ENCODE measurements at regions not wholly inside any gene's neighbourhood (a gene's known extent, or its start where the extent isn't known, plus 50 kb on each side); places are given as distances from the start of the nearest gene placed in this dataset.

DNA sequence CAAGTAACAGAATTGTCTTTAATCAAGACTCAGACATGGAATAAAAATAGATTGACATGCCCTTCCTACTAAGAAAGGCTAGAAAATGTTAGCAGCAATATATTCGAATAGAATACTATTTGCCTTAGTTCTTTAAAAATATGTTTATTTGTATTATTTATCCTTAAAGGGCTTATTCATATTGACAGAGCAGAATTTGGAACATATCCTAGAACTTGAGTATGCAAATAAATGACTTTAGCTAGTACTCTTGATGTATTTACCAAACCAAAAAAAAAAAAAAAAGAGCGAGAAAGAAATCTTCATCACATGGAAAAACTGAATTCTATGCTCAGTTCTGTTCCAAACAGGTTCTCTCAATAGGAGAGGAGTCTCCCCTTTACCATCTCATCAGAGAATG lies 68.9 kb upstream of the PPARGC1A start (continued):
- TF ChIP-seq MTA1 (IDR thresholded peaks at IDR 0.05; ENCODE audit: borderline replicate concordance): no peak
- TF ChIP-seq NONO (IDR thresholded peaks at IDR 0.05; ENCODE audit: low read depth in 2 of 2, low read length in 1 of 2): no peak
- TF ChIP-seq ZBTB8A (IDR thresholded peaks at IDR 0.05; ENCODE audit: partially characterized antibody): no peak
- TF ChIP-seq TAF15 (IDR thresholded peaks at IDR 0.05; ENCODE audit: low read depth, low read length): no peak
- TF ChIP-seq, protein P1, sequence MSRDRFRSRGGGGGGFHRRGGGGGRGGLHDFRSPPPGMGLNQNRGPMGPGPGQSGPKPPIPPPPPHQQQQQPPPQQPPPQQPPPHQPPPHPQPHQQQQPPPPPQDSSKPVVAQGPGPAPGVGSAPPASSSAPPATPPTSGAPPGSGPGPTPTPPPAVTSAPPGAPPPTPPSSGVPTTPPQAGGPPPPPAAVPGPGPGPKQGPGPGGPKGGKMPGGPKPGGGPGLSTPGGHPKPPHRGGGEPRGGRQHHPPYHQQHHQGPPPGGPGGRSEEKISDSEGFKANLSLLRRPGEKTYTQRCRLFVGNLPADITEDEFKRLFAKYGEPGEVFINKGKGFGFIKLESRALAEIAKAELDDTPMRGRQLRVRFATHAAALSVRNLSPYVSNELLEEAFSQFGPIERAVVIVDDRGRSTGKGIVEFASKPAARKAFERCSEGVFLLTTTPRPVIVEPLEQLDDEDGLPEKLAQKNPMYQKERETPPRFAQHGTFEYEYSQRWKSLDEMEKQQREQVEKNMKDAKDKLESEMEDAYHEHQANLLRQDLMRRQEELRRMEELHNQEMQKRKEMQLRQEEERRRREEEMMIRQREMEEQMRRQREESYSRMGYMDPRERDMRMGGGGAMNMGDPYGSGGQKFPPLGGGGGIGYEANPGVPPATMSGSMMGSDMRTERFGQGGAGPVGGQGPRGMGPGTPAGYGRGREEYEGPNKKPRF (IDR thresholded peaks at IDR 0.05; ENCODE audit: low read depth, low read length): no peak
- no peak for TF ChIP-seq CCAR2 (IDR thresholded peaks at IDR 0.05; ENCODE audit: low read depth, low read length)
- no peak for TF ChIP-seq ESRRB (CRISPR knock-in tag; IDR thresholded peaks at IDR 0.05; ENCODE audit: borderline replicate concordance)
- TF ChIP-seq MBD2 (IDR thresholded peaks at IDR 0.05; ENCODE audit: borderline replicate concordance, low read depth): no peak
- TF ChIP-seq NR4A1 (CRISPR knock-in tag; IDR thresholded peaks at IDR 0.05): no peak
- TF ChIP-seq NR4A1 (tag; IDR thresholded peaks at IDR 0.05): no peak
- TF ChIP-seq, protein P2, sequence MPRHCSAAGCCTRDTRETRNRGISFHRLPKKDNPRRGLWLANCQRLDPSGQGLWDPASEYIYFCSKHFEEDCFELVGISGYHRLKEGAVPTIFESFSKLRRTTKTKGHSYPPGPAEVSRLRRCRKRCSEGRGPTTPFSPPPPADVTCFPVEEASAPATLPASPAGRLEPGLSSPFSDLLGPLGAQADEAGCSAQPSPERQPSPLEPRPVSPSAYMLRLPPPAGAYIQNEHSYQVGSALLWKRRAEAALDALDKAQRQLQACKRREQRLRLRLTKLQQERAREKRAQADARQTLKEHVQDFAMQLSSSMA (CRISPR knock-in tag; IDR thresholded peaks at IDR 0.05): no peak
